PFSK-1 (cell line): ENCODE measurements at regions not wholly inside any gene's neighbourhood (a gene's known extent, or its start where the extent isn't known, plus 50 kb on each side); places are given as distances from the start of the nearest gene placed in this dataset.

Source experiments
- FOXP2 ChIP-seq: optimal IDR thresholded peaks from 2 replicates; pipeline ENCODE3; 2011; ENCODE audit warnings: borderline replicate concordance, control low read depth, inconsistent platforms; ENCODE audit not compliant: insufficient read depth; ENCODE audit errors: extremely low read length, extremely low read depth
- POLR2AphosphoS5 ChIP-seq: IDR thresholded peaks from 2 replicates; pipeline ENCODE4 v1.6.1; 2012; ENCODE audit warnings: low read depth, mild to moderate bottlenecking, control low read depth, low read length, moderate library complexity
- SIN3A ChIP-seq: IDR thresholded peaks from 2 replicates; pipeline ENCODE4 v1.6.1; 2012; ENCODE audit warnings: mild to moderate bottlenecking, low read length, moderate library complexity, borderline replicate concordance; ENCODE audit not compliant: insufficient read depth
- TAF1 ChIP-seq: IDR thresholded peaks from 2 replicates; pipeline ENCODE4 v1.6.1; 2012; ENCODE audit warnings: low read length, control low read depth, borderline replicate concordance; ENCODE audit not compliant: insufficient read depth
- TF ChIP-seq, protein P1 (sequence below), 2 experiments: IDR thresholded peaks; 2 replicates each; pipeline versions ENCODE4 v1.6.1 to v1.8.0; 2011 to 2012; ENCODE audit warnings: low read depth in 2 of 2, low read length in 2 of 2, control low read depth in 1 of 2, inconsistent platforms in 1 of 2, mild to moderate bottlenecking in 1 of 2, moderate library complexity in 1 of 2; ENCODE audit not compliant: insufficient read depth in 1 of 2

DNA sequence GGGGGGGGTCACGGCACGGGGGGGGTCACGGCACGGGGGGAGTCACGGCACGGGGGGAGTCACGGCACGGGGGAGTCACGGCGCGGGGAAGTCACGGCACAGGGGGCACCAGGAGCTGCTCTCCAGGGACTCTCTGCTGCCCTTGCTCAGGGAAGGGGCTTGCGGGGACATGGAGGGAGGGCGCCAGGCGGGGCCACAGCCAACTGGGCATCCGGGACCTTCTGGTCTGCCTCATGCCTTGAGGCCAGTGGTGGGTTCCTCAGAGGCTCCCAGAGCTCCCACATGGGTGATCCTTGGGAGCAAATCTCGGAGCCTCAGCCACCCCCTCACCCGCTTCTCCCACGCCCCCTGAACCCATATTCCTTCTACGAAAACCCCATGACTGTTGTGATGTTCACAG is 55.8 kb upstream of the TMEM18 start:
- TF ChIP-seq SIN3A (no peak), FOXP2 (no peak), POLR2AphosphoS5 (no peak), TAF1 (no peak)
- TF ChIP-seq, protein P1, sequence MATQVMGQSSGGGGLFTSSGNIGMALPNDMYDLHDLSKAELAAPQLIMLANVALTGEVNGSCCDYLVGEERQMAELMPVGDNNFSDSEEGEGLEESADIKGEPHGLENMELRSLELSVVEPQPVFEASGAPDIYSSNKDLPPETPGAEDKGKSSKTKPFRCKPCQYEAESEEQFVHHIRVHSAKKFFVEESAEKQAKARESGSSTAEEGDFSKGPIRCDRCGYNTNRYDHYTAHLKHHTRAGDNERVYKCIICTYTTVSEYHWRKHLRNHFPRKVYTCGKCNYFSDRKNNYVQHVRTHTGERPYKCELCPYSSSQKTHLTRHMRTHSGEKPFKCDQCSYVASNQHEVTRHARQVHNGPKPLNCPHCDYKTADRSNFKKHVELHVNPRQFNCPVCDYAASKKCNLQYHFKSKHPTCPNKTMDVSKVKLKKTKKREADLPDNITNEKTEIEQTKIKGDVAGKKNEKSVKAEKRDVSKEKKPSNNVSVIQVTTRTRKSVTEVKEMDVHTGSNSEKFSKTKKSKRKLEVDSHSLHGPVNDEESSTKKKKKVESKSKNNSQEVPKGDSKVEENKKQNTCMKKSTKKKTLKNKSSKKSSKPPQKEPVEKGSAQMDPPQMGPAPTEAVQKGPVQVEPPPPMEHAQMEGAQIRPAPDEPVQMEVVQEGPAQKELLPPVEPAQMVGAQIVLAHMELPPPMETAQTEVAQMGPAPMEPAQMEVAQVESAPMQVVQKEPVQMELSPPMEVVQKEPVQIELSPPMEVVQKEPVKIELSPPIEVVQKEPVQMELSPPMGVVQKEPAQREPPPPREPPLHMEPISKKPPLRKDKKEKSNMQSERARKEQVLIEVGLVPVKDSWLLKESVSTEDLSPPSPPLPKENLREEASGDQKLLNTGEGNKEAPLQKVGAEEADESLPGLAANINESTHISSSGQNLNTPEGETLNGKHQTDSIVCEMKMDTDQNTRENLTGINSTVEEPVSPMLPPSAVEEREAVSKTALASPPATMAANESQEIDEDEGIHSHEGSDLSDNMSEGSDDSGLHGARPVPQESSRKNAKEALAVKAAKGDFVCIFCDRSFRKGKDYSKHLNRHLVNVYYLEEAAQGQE (IDR thresholded peaks at IDR 0.05; ENCODE audit: insufficient read depth in 1 of 2, low read depth in 2 of 2, low read length in 2 of 2), result no peak

DNA sequence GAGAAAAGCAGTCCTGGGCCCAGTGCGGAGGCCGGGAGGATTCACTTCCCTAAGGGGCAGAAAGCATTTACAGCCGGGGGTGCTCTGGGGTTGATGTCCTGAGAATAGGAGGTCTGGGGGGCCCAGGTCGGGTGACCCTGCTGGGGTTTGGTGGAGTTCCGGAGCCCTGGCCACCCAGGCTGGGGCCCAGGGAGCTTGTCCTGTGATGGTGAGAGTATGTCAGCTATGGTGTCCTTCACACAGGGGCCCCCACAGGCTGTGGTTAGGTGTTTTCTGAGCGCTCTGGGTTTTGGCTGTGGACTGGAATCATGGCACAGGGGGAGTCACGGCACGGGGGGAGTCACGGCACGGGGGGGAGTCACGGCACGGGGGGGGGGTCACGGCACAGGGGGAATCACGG is 54.5 kb upstream of the TMEM18 start:
- TF ChIP-seq FOXP2 (no peak), SIN3A (no peak), POLR2AphosphoS5 (no peak), TAF1 (no peak)
- TF ChIP-seq, protein P1 (IDR thresholded peaks at IDR 0.05; ENCODE audit: insufficient read depth in 1 of 2, low read depth in 2 of 2, low read length in 2 of 2), result no peak

DNA sequence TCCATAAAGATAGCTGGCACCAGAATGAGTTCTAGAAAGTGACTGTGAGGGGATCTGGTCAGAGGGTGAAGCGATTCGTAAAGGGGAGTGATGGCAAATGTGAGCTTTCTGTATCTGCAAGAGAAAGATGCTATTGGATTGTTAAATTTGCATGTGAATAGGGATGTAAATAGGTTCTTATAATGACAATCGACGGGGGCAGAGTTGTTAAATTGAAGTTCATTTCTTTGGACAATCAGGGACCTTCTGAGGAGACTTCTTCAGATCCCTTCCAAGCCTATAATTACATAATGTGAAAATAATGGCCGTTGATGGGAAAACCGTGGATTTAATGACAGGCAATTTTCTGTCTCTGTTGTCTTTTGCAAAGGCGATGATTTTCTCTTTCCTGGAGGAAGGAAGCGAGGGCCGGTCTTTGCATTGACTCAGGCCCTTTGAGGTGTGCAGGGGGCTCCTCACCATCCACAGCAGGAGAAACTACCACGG is 52.2 kb upstream of the TMEM18 start:
- TF ChIP-seq SIN3A (no peak), POLR2AphosphoS5 (no peak), FOXP2 (no peak), TAF1 (no peak)
- TF ChIP-seq, protein P1 (IDR thresholded peaks at IDR 0.05; ENCODE audit: insufficient read depth in 1 of 2, low read depth in 2 of 2, low read length in 2 of 2), result no peak

DNA sequence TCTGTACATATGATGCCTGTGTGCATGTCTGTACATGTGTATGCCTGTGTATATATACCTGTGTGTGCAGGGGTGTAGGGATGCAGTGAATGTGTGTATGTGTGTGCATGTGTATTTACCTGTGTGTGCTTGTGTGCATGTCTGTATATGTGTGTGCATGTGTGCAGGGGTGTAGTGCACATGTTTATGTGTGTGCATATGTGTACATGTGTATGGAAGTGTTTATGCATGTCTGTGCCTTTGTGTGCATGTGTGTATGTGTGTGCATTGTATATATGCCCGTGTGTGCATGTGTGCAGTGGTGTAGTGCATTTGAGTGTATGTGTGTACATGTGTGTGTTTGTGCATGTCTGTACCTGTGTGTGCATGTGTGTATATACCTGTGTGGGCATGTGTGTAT is 51.0 kb upstream of the TMEM18 start:
- TF ChIP-seq POLR2AphosphoS5 (no peak), FOXP2 (no peak)

DNA sequence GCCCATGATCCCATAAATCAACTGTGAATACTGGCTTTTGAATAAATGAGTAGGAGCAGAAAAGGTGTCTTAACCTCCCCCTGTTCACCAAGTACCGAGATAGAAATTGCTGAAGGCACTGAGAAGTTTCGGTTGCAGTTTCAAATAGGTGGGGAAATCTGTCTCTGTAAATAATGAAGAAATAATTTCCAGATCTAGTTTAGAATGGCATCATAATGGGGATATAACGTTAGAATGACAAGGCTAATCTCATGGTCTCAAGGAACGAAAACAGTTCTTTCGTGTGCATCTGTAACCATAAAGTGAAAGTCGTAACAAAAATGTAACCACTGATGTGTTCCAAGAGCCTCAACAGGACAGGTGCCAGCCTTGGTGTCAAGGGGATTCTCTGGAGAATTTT is 49.9 kb upstream of the TMEM18 start:
- TF ChIP-seq TAF1 (no peak), SIN3A (no peak), FOXP2 (no peak), POLR2AphosphoS5 (no peak)
- TF ChIP-seq, protein P1 (IDR thresholded peaks at IDR 0.05; ENCODE audit: insufficient read depth in 1 of 2, low read depth in 2 of 2, low read length in 2 of 2), result no peak
